ENCODE measurements at regions not wholly inside any gene's neighbourhood (a gene's known extent, or its start where the extent isn't known, plus 50 kb on each side); places are given as distances from the start of the nearest gene placed in this dataset.

DNA sequence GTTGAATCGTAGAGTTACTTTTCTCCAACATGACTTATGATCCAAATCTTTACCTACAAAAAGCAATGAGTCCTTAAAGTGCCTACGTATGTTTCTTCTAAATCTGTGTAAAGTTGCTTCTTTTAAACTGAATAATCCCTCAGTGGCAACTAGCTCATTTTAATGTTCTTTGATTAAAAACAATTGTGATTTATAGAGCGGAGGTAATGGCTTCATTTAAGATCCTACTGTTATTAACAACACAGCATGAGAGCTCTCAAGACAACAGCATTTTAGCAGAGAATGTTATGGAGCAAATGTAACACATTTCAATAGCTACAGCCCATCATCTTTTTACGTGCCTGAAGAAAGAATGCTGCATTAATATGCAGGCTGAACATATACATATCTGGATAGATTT is 55.3 kb upstream of the VGLL3 start:
- Histone ChIP-seq H3K9me3 (replicated peaks in 1 of 2; ENCODE audit: control insufficient read depth in 1 of 2, insufficient read depth in 1 of 2, low read length in 2 of 2) (no peaks in the 10 kb centered on the region), H3K27ac (ENCODE audit: low read depth in 1 of 2, low read length in 2 of 2) (no peak overlapping the region), H4K20me1 (ENCODE audit: insufficient read depth, low read length) (no peaks in the 10 kb centered on the region), H3K4me2 (replicated peaks; ENCODE audit: extremely low read depth, low read length, poor library complexity, severe bottlenecking) (no peak overlapping the region), H3K4me1 (ENCODE audit: control insufficient read depth in 1 of 2, insufficient read depth in 2 of 2, low read length in 2 of 2) (no peaks in the 10 kb centered on the region), H3K9ac (ENCODE audit: insufficient read depth, low read length, poor library complexity, severe bottlenecking) (no peak overlapping the region), H3K79me2 (ENCODE audit: insufficient read depth, low read length) (no peaks in the 10 kb centered on the region), H3K27me3 (ENCODE audit: control insufficient read depth in 2 of 2, insufficient read depth in 2 of 2, low read length in 2 of 2) (no peaks in the 10 kb centered on the region), H3K4me3 (replicated peaks in 1 of 3; ENCODE audit: low read depth in 2 of 3, low read length in 3 of 3) (no peak overlapping the region), H3K36me3 (replicated peaks in 1 of 2; ENCODE audit: control insufficient read depth in 1 of 2, insufficient read depth in 2 of 2, low read length in 2 of 2) (no peaks in the 10 kb centered on the region), H2AFZ (ENCODE audit: insufficient read depth, low read depth, low read length, poor library complexity, severe bottlenecking) (no peak overlapping the region)
- intact Hi-C loops (cut with micrococcal nuclease): no loop called here
- TF ChIP-seq, protein P1, sequence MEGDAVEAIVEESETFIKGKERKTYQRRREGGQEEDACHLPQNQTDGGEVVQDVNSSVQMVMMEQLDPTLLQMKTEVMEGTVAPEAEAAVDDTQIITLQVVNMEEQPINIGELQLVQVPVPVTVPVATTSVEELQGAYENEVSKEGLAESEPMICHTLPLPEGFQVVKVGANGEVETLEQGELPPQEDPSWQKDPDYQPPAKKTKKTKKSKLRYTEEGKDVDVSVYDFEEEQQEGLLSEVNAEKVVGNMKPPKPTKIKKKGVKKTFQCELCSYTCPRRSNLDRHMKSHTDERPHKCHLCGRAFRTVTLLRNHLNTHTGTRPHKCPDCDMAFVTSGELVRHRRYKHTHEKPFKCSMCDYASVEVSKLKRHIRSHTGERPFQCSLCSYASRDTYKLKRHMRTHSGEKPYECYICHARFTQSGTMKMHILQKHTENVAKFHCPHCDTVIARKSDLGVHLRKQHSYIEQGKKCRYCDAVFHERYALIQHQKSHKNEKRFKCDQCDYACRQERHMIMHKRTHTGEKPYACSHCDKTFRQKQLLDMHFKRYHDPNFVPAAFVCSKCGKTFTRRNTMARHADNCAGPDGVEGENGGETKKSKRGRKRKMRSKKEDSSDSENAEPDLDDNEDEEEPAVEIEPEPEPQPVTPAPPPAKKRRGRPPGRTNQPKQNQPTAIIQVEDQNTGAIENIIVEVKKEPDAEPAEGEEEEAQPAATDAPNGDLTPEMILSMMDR (IDR thresholded peaks at IDR 0.05): no peak
- Mint-ChIP-seq H3K4me3 (no peak overlapping the region), H3K27ac (no peak overlapping the region), H3K4me1 (no peaks in the 10 kb centered on the region), H3K9me3 (peaks cover 0 to 3% (median 0%) of the 10 kb centered on the region in 7 donors), H3K36me3 (no peaks in the 10 kb centered on the region), H3K27me3 (ENCODE audit: low read depth in 3 of 3) (peaks cover 0 to 2% (median 0%) of the 10 kb centered on the region in 3 donors)
- WGBS (ENCODE audit: insufficient coverage): no CpG with 5 or more reads among the region's 4 CpGs
- DNase-seq: no peak

DNA sequence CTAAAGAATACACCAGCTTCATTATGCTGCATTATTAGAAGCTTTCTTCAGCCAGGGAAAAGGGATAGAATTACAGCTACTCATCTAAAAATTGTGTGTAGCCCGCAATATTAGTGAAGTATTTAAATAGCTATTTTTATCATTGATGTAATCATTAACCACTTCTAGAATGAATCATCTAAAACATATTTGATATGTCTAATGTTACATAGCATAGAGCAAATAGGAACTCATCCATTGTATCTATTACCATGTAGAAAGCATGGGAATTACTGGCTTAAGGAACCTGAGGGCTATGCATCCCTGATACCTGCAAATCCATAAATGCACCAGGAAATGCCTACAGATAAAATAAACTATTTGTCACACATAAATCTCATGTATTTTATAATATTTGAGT is 54.5 kb upstream of the VGLL3 start:
- Histone ChIP-seq H2AFZ (ENCODE audit: insufficient read depth, low read depth, low read length, poor library complexity, severe bottlenecking) (no peak overlapping the region), H3K9me3 (replicated peaks in 1 of 2; ENCODE audit: control insufficient read depth in 1 of 2, insufficient read depth in 1 of 2, low read length in 2 of 2) (no peaks in the 10 kb centered on the region), H4K20me1 (ENCODE audit: insufficient read depth, low read length) (no peaks in the 10 kb centered on the region), H3K4me2 (replicated peaks; ENCODE audit: extremely low read depth, low read length, poor library complexity, severe bottlenecking) (no peak overlapping the region), H3K36me3 (replicated peaks in 1 of 2; ENCODE audit: control insufficient read depth in 1 of 2, insufficient read depth in 2 of 2, low read length in 2 of 2) (no peaks in the 10 kb centered on the region), H3K4me1 (ENCODE audit: control insufficient read depth in 1 of 2, insufficient read depth in 2 of 2, low read length in 2 of 2) (no peaks in the 10 kb centered on the region), H3K27ac (ENCODE audit: low read depth in 1 of 2, low read length in 2 of 2) (no peak overlapping the region), H3K79me2 (ENCODE audit: insufficient read depth, low read length) (no peaks in the 10 kb centered on the region), H3K9ac (ENCODE audit: insufficient read depth, low read length, poor library complexity, severe bottlenecking) (no peak overlapping the region), H3K27me3 (ENCODE audit: control insufficient read depth in 2 of 2, insufficient read depth in 2 of 2, low read length in 2 of 2) (no peaks in the 10 kb centered on the region), H3K4me3 (replicated peaks in 1 of 3; ENCODE audit: low read depth in 2 of 3, low read length in 3 of 3) (no peak overlapping the region)
- no peaks in the 10 kb centered on the region for H3K4me1 Mint-ChIP-seq
- no CpG with 5 or more reads among the region's 1 CpG for WGBS (ENCODE audit: insufficient coverage)
- no peaks in the 10 kb centered on the region for H3K36me3 Mint-ChIP-seq
- H3K27ac Mint-ChIP-seq: no peak overlapping the region
- no peak for DNase-seq
- peaks cover 0 to 3% (median 0%) of the 10 kb centered on the region in 7 donors for H3K9me3 Mint-ChIP-seq
- intact Hi-C loops (cut with micrococcal nuclease): no loop called here
- H3K4me3 Mint-ChIP-seq: no peak overlapping the region
- TF ChIP-seq, protein P1 (IDR thresholded peaks at IDR 0.05): no peak
- H3K27me3 Mint-ChIP-seq (ENCODE audit: low read depth in 3 of 3): peaks cover 0 to 2% (median 0%) of the 10 kb centered on the region in 3 donors

Measured in CD14-positive monocyte (primary cell).